Forelimb muscle (tissue), 1 donor: ENCODE measurements at regions not wholly inside any gene's neighbourhood (a gene's known extent, or its start where the extent isn't known, plus 50 kb on each side); places are given as distances from the start of the nearest gene placed in this dataset.

ENCODE experiments used
- DNase-seq: peaks from one replicate; pipeline ENCODE4 v3.0.0-alpha.2; 2013; ENCODE audit warnings: low read depth

- no peak for DNase-seq
These were observed 150.1 kb upstream of the ADAMTS16 start for GRCh38 chr5:4990017-4990416.

GRCh38 chr5:4990462-4990861 is 149.7 kb upstream of the ADAMTS16 start:
- no peak for DNase-seq

GRCh38 chr5:4991925-4992324 is 148.2 kb upstream of the ADAMTS16 start:
- DNase-seq, result no peak

GRCh38 chr5:4995014-4995413 is 145.1 kb upstream of the ADAMTS16 start:
- no peak for DNase-seq

GRCh38 chr5:5005353-5005752 is 134.8 kb upstream of the ADAMTS16 start:
- no peak for DNase-seq

GRCh38 chr5:5006548-5006947 is 133.6 kb upstream of the ADAMTS16 start:
- no peak for DNase-seq

GRCh38 chr5:5009240-5009639 is 130.9 kb upstream of the ADAMTS16 start:
- DNase-seq, result no peak

GRCh38 chr5:5011151-5011550 is 129.0 kb upstream of the ADAMTS16 start:
- no peak for DNase-seq

- no peak for DNase-seq
These were observed 125.4 kb upstream of the ADAMTS16 start for GRCh38 chr5:5014586-5015235.

- DNase-seq, result no peak
These were observed 122.1 kb upstream of the ADAMTS16 start for GRCh38 chr5:5017827-5018577.

- DNase-seq, result no peak
These were observed 121.6 kb upstream of the ADAMTS16 start for GRCh38 chr5:5018578-5018970.

- DNase-seq, result no peak
These were observed 118.7 kb upstream of the ADAMTS16 start for GRCh38 chr5:5021436-5021835.

GRCh38 chr5:5025098-5025773 is 114.9 kb upstream of the ADAMTS16 start:
- no peak for DNase-seq

GRCh38 chr5:5025774-5026408 is 114.2 kb upstream of the ADAMTS16 start:
- DNase-seq, result no peak

- DNase-seq, result no peak
These were observed 113.7 kb upstream of the ADAMTS16 start for GRCh38 chr5:5026409-5026785.

- DNase-seq, result no peak
These were observed 108.5 kb upstream of the ADAMTS16 start for GRCh38 chr5:5031665-5032064.

GRCh38 chr5:5037674-5038073 is 102.5 kb upstream of the ADAMTS16 start:
- DNase-seq, result no peak

- DNase-seq, result no peak
These were observed 100.2 kb upstream of the ADAMTS16 start for GRCh38 chr5:5039918-5040317.

- DNase-seq, result no peak
These were observed 99.4 kb upstream of the ADAMTS16 start for GRCh38 chr5:5040712-5041111.

GRCh38 chr5:5042806-5043205 is 97.3 kb upstream of the ADAMTS16 start:
- no peak for DNase-seq

GRCh38 chr5:5043346-5043745 is 96.8 kb upstream of the ADAMTS16 start:
- no peak for DNase-seq

GRCh38 chr5:5044247-5044840 is 95.8 kb upstream of the ADAMTS16 start:
- DNase-seq, result no peak
